Inflammatory macrophage (primary cell): ENCODE measurements at regions not wholly inside any gene's neighbourhood (a gene's known extent, or its start where the extent isn't known, plus 50 kb on each side); places are given as distances from the start of the nearest gene placed in this dataset.

Experiments used
- DNase-seq, 2 donors: peaks; one replicate each; pipeline ENCODE4 v3.0.0-alpha.2; 2020 to 2022

- DNase-seq: no peak
Observed at GRCh38 chr15:31901501-31901900, 128.8 kb upstream of the CHRNA7 start.

DNA sequence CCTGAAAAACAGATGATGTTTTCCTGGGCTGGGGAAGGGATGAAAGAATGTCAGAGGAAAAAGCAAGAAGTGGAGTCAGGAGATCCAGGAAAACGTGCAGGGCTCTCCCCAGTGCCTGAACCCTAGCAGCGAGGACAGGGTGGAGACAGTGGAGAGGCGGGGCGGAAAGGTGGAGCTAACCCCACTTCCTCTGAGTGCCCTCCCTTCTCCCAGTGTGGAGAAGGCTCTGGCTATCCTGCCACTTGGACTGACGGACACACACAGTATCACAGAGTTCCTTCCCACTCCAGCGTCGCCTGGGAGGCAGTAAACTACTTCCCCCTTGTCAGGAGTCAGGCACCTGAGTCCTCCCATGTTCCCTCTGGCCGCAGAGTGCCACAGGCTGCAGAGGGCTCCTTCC lies 125.3 kb upstream of the CHRNA7 start:
- no peak for DNase-seq

DNA sequence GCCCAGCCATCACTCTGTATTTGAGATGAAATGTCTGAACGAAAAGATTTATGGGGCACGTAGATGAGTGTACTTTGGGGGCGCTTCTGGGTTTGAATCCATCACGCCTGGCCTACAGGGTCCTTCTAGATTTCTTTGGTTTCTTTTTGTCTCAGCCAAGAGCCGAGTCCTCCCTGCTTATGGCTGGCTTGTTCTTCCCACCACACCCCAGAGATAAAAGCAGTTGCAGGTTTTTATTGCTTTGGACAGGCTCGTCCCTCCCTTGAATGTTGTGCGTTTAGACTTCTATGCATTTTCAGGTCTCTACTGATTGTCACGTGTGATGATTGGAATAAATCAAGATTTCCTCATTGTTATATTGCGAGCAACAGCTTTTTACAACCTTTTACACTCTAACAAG lies 104.8 kb upstream of the CHRNA7 start:
- no peak for DNase-seq

- DNase-seq: no peak
Observed at GRCh38 chr15:31930967-31931366, 99.3 kb upstream of the CHRNA7 start.

DNA sequence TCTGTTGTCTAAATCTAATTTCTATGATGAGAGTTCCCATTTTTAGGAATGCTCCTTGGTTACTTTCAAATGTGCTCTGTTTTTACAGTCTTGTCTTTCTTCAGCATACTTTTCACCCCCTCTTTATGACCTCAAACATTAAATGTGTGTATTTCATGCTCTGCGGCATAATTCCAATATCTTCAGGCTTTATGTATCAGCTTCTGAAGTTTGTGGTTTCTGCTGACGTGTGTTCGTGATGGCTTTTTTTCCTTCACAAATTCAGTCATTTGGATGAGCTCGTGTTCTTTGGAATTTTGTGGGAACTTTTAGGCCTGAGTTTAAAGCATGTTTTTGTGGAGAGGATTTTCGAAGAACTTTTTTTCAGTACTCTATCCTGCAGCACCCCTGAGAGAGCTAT lies 97.7 kb upstream of the CHRNA7 start:
- DNase-seq: no peak

GRCh38 chr15:31934821-31935220 lies 95.5 kb upstream of the CHRNA7 start:
- DNase-seq: no peak

DNA sequence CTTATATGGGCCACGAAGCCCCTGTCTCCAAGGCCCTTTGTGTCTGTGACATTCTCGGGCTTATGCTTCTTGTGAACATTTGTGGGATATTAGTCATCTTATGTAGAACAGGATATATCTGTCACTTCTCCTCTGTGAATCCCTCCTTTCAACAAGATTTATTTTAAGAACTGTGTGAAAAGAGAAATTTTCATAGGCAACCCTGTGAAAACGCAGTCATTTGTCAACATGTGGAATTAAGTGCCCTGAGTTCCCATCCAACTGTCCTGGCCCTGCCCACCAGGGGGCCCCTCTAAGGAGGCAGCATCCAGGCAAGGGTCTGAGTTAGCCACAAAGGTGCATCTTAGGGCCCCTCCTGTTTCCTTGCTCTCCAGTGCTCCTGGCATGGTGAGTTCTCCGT lies 76.8 kb upstream of the CHRNA7 start:
- no peak for DNase-seq

DNA sequence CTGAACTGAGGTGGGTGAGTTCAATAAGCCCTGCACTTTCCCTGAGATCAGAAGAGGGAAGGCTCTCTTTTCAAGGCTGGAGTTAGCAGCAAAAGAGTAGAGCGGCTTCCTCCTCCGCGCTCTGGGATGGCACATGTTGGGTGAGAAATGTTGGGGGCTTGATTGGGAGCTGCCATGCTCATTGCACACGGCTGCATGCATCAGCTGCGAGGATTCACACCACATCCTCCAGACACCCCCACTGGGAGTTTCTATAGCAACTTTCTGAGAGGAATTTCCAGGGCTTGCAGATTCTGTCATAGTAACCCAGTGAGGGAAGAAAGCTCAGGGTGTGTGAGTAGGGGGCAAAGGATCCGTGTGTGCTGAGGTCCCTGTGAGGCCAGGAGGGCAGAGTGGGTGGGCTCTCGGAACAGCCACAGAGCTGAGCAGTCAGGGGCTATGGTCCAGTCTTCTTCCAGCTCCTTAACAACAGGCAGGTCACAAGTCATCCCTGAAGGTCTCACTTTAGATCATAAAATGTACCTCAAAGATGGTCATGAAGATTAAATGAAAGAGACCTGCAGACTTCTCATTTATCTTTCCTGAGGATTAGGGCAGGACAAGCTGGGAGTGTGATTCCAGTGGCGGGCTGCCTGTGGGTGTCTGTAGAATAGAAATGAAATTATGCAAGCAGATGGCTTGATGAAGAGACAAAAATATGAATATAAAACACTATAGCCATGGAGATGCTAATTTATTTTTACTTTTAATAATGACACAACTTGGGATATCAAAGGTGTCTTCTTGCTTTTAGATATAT lies 75.7 kb upstream of the CHRNA7 start:
- DNase-seq: no peak

DNA sequence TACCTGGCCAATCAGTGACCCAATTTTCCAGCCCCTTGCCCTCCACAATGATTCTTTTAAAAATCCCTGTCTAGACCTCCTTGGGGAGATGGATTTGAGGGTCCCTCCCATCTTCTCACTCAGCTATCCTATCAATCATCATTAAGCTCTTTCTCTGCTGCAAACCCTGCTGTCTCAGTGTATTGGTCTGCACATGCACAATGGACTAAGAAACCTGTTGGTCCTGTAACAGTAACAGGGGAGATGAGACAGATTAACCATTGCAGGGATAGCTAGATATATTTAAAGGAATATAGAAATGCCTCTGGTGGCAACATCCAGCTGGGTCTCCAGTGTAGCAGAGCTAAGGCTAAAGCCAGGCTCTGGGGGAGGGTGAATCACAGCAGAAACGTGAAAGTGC lies 74.6 kb upstream of the CHRNA7 start:
- DNase-seq: no peak

DNA sequence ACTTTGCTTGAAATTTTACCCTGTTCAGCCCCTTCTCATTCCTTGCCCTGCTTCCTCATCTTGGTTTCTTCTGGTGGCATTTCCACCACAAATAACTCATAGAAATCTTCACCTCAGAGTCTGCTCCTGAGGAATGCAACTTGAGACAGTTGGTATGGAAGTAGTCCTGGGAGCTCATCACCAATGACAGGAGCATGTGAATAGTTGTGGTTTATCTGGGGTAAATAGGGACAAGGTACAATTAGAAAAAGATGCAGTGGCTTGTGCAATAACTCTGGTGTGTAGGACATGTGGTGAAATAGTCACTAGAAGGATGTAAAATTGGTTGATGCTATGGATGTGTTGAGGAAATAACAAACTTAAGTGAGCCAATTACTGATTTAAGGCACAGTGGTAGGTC lies 72.7 kb upstream of the CHRNA7 start:
- DNase-seq: no peak

DNA sequence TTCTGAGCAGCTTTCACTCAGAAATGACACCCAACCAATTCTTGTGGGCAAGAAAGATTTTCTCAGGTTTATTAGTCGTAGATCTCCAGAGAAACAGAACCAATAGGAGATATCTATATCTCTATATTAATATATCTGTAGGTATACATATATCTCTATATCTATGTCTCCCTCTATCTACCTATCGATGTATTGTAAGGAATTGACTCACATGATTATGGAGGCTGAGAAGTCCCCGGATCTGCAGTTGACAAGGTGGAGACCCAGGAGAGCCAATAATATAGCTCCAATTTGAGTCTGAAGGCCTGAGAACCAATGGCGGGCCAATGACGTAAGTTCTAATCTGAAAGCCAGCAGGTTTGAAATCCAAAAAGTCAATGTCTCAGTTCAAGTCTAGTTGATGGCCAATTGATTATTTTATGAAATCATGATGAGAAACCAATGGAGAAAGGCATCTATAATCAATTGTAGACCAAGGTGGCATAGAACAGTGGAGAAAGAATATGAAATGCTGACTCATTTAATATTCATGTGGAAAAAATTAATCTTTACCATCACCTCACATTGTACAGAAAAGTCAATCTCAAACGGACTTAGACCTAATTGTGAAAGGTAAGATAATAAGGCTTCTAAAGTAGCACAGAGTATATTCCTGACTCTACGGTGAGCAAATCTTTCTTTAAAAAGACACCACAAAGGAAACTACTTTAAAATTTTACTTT lies 65.6 kb upstream of the CHRNA7 start:
- no peak for DNase-seq

GRCh38 chr15:31970007-31970406 lies 60.3 kb upstream of the CHRNA7 start:
- no peak for DNase-seq

GRCh38 chr15:31973197-31973596 lies 57.1 kb upstream of the CHRNA7 start:
- no peak for DNase-seq

- no peak for DNase-seq
Observed at GRCh38 chr15:31974154-31974794, 56.0 kb upstream of the CHRNA7 start.

DNA sequence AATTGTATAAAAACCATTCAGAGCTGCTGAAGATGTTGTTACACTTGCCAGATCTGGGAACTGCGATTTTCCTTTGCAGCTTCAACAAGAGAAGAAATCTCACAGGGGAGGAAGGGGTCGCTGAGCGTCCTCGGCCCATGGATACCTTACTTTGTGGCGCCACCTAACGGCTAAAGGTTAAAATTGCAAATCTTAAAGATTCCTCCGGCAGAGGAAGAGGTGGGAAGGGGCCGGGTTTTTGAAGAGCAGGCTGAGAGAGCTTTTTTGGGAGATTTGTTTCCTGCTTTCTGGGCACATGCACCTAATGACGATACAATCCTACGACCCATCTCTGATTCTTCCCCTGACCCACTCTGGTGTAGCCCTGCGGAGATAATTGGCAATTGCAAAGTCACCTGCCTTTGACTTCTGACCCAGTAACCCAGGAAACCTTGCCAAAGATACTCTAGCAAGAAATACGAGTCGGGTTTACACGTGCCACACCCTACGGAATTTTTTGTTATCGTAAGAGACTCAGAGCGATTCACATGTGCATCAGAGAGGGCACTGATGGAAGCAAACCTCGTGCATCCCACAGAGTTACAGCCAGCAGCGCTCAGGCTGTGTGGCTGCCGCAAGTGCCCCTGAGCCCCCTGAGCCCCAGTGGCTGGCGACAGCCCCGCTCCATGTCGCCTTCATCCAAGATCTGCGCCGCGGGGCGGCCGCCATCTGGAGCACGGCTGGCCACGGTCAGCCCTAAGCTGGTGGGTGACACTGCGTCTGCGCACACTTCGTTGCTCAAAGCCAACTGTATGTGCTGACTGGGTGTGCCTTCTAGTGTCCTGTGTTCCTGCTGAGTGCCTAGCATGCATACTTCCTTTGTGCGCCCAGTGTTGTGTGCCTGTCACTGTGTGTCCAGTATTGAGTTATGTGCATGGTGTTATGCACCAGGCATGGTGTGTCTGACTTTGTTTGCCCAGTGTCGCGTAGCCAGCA lies 55.2 kb upstream of the CHRNA7 start:
- DNase-seq: peak; percentile 24 to 32

DNA sequence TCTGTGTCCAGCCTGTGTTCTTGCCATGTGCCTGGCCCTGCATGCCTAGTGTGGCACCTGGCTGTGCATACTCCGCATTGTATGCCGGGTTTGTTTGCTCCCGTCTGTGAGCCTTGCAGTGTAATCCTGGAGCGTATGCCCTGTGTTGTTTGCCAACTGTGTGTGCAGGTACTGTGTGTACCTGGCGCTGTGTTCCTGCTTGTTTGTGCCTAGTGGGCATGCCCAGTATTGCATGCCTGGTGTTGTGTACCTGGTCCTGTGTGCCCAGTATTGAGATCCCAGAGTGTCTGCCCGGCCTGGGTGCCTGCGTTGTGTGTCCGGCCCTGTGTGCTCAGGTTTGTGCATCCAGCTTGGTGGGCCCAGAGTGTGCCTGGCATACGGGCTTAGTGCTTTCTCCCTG lies 54.5 kb upstream of the CHRNA7 start:
- DNase-seq: no peak

GRCh38 chr15:31977138-31977537 lies 53.2 kb upstream of the CHRNA7 start:
- no peak for DNase-seq

DNA sequence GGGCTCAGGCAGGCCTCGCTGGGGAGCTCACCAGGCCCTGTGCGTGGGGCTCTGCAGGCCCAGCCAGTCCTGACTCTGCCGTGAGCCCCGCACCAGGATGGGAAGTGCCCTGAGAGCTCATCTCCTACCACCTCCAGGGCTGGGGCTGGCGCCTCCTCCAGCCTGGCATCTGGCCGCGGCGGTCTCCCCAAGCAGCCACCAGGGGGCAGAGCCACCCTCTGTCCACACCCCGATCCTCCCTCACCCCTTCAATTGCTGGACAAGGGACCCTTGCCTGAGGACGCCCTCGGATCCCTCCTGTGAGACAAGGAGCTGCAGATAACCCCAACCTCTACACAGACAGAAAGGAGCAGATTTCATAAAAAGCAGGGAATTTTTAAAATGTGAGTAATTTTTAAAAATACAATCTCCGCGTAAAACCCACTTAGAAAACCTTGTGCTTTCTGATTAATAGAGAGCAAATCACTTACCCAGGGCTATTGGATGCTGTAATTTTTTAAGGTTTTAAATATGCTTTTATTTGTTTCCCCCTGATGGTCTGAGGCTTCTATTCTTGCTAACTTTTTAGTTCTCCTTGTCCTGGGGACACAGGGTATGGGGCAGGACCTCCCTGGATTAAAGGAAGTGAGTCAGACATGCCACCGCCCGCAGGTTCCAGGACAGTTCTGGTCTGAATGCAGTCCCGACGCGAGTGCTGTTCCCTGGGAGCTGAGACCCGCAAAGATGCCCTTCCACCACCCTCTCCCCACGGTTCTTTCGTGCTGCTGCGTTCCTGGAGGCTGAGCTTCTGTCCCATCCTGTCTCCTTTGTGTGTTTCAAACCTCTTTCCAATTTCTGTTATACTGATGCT lies 52.3 kb upstream of the CHRNA7 start:
- DNase-seq: peak; percentile 16 to 56
